ENCODE measurements at regions not wholly inside any gene's neighbourhood (a gene's known extent, or its start where the extent isn't known, plus 50 kb on each side); places are given as distances from the start of the nearest gene placed in this dataset.
A peak's percentile ranks its signal among the peaks of the same experiment; 100 is the strongest.
"Not testable (repeated sequence)": the region's sequence is repeated elsewhere in the genome, so short reads cannot be mapped to it uniquely, and the experiment has no call there.

DNA sequence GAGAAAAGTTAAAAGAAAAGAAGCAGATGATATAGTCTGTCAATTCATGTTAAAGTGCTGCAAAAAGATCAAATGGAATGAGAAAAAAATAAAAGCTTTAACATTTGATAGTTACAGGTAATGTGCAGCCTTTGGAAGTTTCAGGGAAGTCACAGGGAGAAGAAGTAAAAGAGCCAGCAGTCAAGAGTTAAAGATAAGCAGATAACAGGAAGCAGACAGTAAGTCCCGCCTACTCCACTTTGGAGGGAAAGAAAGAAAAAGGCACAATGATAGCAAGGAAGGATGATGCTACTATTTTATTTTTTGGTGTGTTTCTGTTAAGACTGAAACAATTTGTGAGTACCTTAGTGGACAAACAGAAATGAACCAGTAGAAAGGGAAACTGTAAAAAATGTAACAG, 111.1 kb upstream of the KRR1 start (continued):
- TF ChIP-seq, protein P1, sequence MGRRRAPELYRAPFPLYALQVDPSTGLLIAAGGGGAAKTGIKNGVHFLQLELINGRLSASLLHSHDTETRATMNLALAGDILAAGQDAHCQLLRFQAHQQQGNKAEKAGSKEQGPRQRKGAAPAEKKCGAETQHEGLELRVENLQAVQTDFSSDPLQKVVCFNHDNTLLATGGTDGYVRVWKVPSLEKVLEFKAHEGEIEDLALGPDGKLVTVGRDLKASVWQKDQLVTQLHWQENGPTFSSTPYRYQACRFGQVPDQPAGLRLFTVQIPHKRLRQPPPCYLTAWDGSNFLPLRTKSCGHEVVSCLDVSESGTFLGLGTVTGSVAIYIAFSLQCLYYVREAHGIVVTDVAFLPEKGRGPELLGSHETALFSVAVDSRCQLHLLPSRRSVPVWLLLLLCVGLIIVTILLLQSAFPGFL (CRISPR knock-in tag; IDR thresholded peaks at IDR 0.05; ENCODE audit: borderline replicate concordance) = no peak
- TF ChIP-seq NR3C1 (CRISPR knock-in tag; conservative IDR thresholded peaks at IDR 0.05; ENCODE audit: low read depth) (no peak), PRRX2 (CRISPR knock-in tag; IDR thresholded peaks at IDR 0.05) (no peak), EMX1 (CRISPR knock-in tag; IDR thresholded peaks at IDR 0.05) (no peak)
- TF ChIP-seq, protein P2, sequence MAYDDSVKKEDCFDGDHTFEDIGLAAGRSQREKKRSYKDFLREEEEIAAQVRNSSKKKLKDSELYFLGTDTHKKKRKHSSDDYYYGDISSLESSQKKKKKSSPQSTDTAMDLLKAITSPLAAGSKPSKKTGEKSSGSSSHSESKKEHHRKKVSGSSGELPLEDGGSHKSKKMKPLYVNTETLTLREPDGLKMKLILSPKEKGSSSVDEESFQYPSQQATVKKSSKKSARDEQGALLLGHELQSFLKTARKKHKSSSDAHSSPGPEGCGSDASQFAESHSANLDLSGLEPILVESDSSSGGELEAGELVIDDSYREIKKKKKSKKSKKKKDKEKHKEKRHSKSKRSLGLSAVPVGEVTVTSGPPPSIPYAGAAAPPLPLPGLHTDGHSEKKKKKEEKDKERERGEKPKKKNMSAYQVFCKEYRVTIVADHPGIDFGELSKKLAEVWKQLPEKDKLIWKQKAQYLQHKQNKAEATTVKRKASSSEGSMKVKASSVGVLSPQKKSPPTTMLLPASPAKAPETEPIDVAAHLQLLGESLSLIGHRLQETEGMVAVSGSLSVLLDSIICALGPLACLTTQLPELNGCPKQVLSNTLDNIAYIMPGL (CRISPR knock-in tag; IDR thresholded peaks at IDR 0.05) = no peak

DNA sequence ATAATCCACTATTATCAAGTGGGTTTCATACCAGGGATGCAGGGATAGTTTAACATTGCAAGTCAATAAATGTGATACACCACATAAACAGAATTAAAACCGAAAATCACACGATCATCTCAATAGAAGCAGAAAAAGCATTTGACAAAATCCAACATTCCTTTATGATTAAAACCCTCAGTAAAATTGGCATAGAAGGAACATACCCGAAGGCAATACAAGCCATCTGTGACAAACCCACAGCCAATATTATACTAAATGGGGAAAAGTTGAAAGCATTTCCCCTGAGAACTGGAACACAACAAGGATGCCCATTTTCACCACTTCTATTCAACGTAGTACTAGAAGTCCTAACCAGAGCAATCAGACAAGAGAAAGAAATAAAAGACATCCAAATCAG, 103.0 kb upstream of the KRR1 start:
- H3K9me3 Mint-ChIP-seq = peaks cover 41% of the 10 kb centered on the region
- H3K27me3 Mint-ChIP-seq (ENCODE audit: low read depth); POLR2A ChIA-PET; DNase-seq (ENCODE audit: low spot score); H3K27ac Mint-ChIP-seq; CTCF ChIA-PET; ATAC-seq; H3K4me1 Mint-ChIP-seq; H3K36me3 Mint-ChIP-seq; H3K4me3 Mint-ChIP-seq: not testable (repeated sequence)

DNA sequence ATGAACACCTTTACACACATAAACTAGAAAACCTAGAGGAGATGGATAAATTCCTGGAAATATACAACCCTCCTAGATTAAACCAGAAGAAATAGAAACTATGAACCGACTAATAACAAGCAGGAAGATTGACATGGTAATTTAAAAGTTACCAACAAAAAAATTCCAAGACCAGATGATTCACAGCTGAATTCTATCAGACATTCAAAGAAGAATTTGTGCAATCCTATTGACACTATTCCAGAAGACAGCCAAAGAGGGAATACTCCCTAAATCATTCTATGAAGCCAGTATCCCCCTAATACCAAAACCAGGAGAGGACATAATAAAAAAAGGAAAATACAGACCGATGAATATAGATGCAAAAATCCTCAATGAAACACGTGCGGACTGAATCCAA, 102.6 kb upstream of the KRR1 start:
- H3K4me1 Mint-ChIP-seq = no peaks in the 10 kb centered on the region
- peaks cover 38% of the 10 kb centered on the region for H3K9me3 Mint-ChIP-seq
- no peaks in the 10 kb centered on the region; the same call in 1 of the 2 replicates for H3K27me3 Mint-ChIP-seq (ENCODE audit: low read depth)
- no peak for DNase-seq (ENCODE audit: low spot score)
- no peak overlapping the region for H3K4me3 Mint-ChIP-seq
- H3K27ac Mint-ChIP-seq = no peak overlapping the region
- POLR2A ChIA-PET = no interaction called here
- H3K36me3 Mint-ChIP-seq = peaks cover 9% of the 10 kb centered on the region; the same call in 1 of the 2 replicates
- CTCF ChIA-PET = no interaction called here
- TF ChIP-seq, protein P3, sequence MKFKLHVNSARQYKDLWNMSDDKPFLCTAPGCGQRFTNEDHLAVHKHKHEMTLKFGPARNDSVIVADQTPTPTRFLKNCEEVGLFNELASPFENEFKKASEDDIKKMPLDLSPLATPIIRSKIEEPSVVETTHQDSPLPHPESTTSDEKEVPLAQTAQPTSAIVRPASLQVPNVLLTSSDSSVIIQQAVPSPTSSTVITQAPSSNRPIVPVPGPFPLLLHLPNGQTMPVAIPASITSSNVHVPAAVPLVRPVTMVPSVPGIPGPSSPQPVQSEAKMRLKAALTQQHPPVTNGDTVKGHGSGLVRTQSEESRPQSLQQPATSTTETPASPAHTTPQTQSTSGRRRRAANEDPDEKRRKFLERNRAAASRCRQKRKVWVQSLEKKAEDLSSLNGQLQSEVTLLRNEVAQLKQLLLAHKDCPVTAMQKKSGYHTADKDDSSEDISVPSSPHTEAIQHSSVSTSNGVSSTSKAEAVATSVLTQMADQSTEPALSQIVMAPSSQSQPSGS (CRISPR knock-in tag; IDR thresholded peaks at IDR 0.05; ENCODE audit: borderline replicate concordance, low read depth) = no peak
- TF ChIP-seq JUN (CRISPR knock-in tag; IDR thresholded peaks at IDR 0.05) (no peak), ZNF396 (CRISPR knock-in tag; IDR thresholded peaks at IDR 0.05; ENCODE audit: borderline replicate concordance) (no peak), ZBTB21 (CRISPR knock-in tag; IDR thresholded peaks at IDR 0.05; ENCODE audit: borderline replicate concordance) (no peak), MXD4 (CRISPR knock-in tag; IDR thresholded peaks at IDR 0.05; ENCODE audit: borderline replicate concordance) (no peak), NR2C2 (CRISPR knock-in tag; IDR thresholded peaks at IDR 0.05) (no peak)
- TF ChIP-seq, protein P4, sequence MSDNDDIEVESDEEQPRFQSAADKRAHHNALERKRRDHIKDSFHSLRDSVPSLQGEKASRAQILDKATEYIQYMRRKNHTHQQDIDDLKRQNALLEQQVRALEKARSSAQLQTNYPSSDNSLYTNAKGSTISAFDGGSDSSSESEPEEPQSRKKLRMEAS (CRISPR knock-in tag; IDR thresholded peaks at IDR 0.05) = no peak
- no peak for ATAC-seq

DNA sequence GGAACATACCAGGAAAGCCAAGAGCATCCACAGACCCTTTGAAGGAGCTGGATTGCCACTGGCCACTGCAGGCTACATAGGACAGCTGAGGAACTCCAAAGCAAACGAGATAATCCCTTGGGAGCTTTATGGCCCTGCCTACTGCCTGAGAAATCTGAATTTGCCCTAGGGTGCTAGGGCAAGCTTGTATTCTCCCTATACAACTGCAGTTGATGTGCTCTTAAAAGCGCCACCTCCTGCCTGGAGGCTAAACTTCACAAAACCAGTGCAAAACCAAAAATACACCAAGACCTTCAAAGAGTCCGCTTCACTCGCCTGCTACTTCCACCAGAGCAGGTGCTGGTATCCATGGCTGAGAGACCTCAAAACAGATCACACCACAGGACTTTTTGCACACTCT, 99.6 kb upstream of the KRR1 start:
- Mint-ChIP-seq H3K27ac (no peak overlapping the region; the same call in 1 of the 2 replicates), H3K4me3 (no peak overlapping the region), H3K27me3 (ENCODE audit: low read depth) (no peaks in the 10 kb centered on the region), H3K36me3 (peaks cover 9% of the 10 kb centered on the region; the same call in 1 of the 2 replicates), H3K9me3 (peaks cover 30% of the 10 kb centered on the region), H3K4me1 (no peaks in the 10 kb centered on the region)
- no peak for TF ChIP-seq HMGA2 (CRISPR knock-in tag; IDR thresholded peaks at IDR 0.05)
- TF ChIP-seq, protein P5, sequence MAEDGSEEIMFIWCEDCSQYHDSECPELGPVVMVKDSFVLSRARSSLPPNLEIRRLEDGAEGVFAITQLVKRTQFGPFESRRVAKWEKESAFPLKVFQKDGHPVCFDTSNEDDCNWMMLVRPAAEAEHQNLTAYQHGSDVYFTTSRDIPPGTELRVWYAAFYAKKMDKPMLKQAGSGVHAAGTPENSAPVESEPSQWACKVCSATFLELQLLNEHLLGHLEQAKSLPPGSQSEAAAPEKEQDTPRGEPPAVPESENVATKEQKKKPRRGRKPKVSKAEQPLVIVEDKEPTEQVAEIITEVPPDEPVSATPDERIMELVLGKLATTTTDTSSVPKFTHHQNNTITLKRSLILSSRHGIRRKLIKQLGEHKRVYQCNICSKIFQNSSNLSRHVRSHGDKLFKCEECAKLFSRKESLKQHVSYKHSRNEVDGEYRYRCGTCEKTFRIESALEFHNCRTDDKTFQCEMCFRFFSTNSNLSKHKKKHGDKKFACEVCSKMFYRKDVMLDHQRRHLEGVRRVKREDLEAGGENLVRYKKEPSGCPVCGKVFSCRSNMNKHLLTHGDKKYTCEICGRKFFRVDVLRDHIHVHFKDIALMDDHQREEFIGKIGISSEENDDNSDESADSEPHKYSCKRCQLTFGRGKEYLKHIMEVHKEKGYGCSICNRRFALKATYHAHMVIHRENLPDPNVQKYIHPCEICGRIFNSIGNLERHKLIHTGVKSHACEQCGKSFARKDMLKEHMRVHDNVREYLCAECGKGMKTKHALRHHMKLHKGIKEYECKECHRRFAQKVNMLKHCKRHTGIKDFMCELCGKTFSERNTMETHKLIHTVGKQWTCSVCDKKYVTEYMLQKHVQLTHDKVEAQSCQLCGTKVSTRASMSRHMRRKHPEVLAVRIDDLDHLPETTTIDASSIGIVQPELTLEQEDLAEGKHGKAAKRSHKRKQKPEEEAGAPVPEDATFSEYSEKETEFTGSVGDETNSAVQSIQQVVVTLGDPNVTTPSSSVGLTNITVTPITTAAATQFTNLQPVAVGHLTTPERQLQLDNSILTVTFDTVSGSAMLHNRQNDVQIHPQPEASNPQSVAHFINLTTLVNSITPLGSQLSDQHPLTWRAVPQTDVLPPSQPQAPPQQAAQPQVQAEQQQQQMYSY (CRISPR knock-in tag; IDR thresholded peaks at IDR 0.05) = no peak
- TF ChIP-seq TEAD1 (CRISPR knock-in tag; IDR thresholded peaks at IDR 0.05) = no peak
- no peak for TF ChIP-seq TEAD4 (CRISPR knock-in tag; IDR thresholded peaks at IDR 0.05)
- TF ChIP-seq NR2C2 (CRISPR knock-in tag; IDR thresholded peaks at IDR 0.05) = no peak
- TF ChIP-seq ZNF317 (CRISPR knock-in tag; IDR thresholded peaks at IDR 0.05; ENCODE audit: borderline replicate concordance, low read depth) = no peak
- TF ChIP-seq MYBL2 (CRISPR knock-in tag; IDR thresholded peaks at IDR 0.05) = no peak
- no peak for TF ChIP-seq ZNF263 (CRISPR knock-in tag; IDR thresholded peaks at IDR 0.05; ENCODE audit: low read depth)
- ChIA-PET CTCF (interaction anchor here (0.6 to 1.5 kb wide), 6 partner anchors 12 to 499 kb away, joined by 3 to 6 read pairs (median 3); partner anchors contain the start of gene PHLDA1), POLR2A (no interaction called here)
- DNase-seq (ENCODE audit: low spot score) (peak; percentile 13), ATAC-seq (peak; percentile 87)

Measured in WTC11 (cell line).